MV-4-11 (cell line): ENCODE measurements at regions not wholly inside any gene's neighbourhood (a gene's known extent, or its start where the extent isn't known, plus 50 kb on each side); places are given as distances from the start of the nearest gene placed in this dataset.

Experiments
- DNase-seq: peaks from one replicate; lab custom pipeline; 2025; lab: John Stamatoyannopoulos, UW

DNA sequence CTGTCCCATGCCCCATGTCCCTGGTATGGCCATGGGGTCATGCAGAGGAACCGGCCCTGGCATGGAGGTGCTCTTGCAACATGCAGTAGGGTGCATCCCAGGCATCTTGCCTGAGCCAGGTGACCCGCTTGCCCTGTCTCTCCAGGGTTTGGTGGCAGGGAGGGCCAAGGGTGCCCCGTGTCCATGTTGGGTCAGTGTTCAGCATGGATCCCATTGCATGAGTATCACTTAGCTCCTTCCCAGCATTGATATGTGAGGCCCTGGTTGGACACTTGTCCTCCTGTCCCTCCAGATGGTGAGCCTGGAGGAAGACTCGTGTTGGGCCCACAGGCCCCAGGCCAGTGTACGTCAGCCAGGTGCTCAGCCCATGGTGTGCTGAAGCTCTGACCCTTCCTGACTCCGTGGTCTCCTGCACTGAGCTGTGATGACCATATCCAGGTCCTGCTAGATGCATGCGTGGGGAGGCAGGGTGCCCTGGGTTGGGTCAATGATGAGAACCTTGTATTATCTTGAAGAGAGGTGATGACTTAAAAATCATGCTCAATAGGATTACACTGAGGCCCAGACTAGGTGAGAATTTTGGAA is 205.0 kb downstream of the UBE3A start:
- no peak for DNase-seq

DNA sequence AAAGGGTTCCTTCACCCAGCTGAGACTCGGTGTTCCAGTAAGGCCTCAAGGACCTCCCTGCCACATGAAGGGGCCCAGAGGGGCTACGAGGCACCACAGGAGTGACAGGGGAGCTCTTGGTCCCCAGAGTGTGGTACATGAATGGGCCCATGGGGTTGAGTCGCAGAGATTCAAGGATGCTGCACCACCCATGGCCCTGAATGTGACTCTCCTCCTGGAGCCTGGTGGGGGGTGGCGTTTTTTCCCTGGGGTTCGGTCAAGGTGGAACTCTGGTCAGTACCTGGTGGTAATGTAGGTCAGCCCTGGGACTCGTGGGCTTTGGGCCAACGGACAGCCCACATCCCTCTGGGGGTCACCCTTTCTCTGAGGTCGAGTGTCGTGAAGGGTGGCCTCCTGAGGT is 204.0 kb downstream of the UBE3A start:
- no peak for DNase-seq

DNA sequence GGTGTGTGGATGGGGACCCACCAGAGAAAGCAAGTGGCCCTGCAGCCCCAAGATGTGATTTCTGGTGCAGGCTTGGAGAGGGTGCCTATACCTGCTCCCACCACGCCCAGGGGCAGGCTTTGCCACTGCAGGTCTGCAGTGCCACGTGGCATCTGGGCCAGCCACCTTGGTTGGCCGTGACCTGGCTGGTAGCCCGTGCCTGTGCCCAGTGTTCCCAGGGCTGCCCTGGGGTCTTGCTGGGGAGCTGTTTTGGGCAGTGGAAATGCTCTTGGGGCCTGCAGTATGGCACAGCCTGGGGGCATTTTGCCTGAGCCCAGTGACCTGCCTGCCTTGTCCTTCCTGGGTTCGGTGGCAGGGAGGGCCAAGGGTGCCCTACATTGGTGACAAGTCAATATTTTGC is 203.4 kb downstream of the UBE3A start:
- no peak for DNase-seq

DNA sequence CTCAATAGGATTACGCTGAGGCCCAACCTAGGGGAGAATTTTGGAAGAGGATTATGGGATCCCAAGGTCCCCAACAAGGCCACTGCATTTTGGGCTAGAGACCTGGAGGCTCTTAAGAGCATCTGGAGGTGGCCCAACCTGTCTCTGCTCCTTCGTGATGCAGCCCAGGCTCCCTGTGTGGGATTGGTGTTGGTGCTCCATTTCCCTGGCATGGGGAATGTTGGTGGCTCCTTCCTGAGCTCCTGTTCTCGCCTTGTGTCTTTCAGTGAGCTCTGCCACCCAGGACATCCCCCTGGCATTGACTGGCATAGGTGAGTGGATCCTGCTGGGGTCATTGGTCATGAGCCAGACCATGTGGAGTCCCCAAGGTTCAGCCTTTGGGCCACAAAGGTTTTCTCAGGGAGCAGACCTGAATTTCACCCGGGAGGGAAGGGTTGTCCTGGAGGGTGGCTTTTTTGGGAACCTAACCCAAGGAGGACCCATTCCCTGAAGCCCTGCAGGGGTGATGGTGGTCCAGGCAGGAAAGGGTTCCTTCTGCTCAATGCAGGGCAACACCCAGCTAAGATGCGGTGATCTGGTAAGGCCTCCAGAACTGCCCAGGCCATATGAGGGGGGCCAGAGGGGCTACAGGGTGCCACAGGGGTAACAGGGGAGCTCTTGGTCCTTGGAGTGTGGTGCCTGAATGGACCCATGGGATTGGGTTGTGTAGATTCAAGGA is 202.5 kb downstream of the UBE3A start:
- DNase-seq, result no peak

DNA sequence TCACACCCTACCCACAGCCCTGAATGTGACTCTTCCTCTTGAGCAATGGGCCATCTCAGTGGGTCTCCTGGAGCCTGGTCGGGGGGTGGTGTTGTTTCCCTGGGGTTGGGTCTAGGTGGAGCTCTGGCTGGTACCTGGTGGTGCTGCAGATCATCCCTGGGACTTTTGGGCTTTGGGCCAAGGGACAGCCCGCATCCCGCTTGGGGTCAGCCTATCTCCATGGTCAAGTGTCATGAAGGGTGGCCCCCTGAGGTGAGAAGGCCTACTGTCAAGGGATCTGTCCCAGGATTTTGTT is 202.0 kb downstream of the UBE3A start:
- no peak for DNase-seq

DNA sequence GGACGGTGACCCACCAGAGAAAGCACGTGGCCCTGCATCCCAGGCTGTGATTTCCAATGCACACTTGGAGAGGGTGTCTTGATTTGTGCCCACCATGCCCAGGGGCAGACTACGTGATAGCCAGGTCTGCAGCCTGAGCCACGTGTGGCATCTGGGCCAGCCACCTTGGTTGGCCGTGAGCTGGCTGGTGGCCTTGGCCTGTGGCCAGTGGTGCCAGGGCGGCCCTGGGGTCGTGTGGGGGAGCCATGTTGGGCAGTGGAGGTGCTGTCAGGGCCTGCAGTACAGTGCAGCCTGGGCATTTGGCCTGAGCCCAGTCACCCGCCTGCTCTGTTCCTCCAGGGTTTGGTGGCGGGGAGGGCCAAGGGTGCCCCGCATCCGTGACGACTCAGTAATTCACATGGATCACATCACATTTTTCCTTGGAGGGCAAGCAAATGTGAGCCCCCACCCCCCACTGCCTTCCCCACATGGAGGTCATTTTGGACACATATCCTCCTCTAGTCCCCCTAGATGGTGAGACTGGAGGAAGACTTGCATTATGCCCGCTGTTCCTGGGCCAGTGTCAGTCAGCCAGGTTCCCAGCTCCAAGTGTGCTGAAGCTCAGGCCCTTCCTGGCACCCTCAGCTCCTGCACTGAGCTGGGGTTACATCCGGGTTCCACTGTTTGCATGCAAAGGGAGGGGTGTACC is 201.4 kb downstream of the UBE3A start:
- DNase-seq, result no peak

DNA sequence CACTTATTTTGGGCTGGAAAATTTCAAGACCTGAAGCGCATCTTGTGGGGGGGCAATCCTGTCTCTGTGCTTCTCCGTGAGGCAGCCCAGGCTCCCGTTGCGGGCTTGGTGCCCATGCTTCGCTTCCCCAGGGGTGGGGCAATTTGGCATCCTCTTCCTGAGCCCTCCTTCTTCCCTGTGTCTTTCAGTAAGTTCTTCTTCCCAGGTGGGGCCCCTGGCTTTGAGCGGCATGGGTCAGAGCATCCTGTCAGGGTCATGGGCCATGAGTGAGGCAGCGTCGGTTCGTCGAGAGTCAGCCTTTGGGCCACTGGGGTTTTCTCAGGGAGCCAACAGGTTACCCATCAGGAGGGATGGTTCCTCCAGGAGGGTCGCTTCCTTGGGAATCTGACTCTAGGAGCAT is 200.7 kb downstream of the UBE3A start:
- no peak for DNase-seq

DNA sequence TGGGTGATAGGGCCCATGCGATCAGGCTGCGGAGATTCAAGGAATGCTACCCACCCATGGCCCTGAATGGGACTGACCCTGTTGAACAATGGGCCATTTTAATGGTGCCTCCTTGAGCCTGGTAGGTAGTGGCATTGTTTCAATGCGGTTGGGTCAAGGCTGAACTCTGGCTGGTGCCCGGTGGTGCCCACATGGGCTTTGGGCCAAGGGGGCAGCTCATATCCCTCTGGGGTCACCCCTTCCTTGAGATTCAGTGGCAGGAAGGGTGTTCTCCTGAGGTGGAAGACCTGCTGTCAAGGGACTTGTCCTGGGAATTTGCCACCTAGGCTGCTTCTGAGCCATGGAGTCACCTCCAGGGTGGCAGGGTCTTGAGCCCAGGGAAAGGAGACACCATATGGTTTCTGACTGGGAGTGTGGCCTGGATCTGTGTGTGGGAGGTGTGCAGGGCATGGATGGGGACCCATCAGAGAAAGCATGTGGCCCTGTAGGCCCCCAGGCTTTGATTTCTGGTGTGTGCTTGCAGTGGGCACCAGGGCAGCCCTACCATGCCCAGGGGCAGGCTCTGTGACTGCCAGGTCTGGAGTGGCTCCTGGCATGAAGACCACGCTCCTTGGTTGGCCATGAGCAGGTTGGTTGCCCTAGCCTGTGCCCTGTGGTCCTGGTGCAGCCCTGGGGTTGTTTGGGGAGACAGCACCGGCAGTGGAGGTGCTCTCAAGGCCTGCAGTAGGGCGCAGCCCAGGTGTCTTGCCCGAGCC is 199.9 kb downstream of the UBE3A start:
- no peak for DNase-seq

DNA sequence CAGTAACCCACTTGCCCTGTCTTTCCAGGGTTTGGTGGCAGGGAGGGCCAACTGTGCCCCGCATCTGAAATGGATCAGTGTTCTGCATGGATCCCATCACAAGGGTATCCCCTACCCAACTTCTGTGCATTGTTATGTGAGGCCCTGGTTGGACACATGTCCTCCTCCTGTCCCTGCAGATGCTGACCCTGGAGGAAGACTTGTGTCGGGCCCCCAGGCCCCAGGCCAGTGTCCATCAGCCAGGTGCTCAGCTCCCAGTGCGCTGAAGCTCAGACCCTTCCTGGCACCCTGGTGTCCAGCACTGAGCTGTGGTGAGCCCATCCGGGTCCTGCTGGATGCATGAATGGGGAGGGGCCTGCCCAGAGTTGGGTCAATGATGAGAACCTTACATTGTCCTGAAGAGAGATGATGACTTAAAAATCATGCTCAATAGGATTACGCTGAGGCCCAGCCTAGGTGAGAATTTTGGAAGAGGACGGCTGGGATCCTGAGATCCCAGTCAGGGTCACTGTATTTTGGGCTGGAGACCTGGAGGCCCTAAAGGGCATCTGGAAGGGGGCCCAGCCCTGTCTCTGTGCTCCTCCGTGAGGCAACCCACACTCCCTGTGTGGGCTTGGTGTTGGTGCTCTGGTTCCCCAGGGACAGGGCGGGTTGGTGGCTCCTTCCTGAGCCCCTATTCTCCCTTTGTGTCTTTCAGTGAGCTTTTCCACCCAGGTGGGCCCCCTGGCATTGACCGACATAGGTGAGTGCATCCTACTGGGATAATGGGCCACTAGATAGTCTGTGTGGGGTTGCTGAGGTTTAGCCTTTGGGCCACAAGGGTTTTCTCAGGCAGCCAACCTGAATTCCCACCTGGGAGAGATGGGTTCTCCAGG is 199.1 kb downstream of the UBE3A start:
- DNase-seq, result no peak

DNA sequence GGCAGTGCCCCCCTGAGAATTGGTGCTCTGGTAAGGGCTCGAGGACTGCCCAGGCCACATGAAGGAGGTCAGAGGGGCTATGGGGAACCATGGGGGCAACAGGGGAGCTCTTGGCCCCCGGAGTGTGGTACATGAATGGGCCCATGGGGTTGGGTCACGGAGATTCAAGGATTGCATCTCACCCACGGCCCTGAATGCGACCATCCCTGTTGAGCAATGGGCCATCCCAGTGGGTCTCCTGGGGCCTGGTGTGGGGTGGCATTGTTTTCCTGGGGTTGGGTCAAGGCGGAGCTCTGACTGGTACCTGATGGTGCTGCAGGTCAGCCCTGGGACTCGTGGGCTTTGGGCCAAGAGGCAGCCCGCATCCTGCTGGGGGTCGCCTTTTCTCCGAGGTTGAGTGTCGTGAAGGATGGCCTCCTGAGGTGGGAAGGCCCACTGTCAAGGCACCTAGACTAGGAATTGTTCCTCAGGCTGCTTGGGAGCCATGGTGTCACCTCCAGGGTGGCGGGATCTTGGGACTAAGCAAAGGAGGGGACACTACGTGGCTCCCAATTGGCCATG is 198.3 kb downstream of the UBE3A start:
- no peak for DNase-seq

DNA sequence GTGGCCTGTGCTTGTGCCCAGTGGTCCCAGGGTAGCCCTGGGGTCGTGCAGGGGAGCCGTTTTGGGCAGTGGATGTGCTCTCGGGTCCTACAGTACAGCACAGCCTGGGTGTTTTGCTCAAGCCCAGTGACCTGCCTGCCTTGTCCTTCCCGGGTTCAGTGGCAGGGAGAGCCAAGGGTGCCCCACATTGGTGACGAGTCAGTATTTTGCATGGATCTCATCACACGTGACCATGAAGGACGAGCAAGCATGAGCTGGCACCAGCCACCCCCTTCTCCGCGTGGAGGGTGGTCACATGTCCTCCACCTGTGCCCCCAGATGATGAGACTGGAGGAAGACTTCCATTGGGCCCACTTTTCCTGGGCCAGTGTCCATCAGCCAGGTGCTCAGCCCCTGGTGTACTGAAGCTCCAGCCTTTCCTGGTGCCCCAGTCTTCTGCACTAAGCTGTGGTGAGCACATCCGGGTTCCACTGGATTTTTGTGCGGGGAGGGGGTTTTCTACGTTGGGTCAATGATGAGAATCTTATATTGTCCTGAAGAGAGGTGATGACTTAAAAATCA is 197.5 kb downstream of the UBE3A start:
- no peak for DNase-seq

DNA sequence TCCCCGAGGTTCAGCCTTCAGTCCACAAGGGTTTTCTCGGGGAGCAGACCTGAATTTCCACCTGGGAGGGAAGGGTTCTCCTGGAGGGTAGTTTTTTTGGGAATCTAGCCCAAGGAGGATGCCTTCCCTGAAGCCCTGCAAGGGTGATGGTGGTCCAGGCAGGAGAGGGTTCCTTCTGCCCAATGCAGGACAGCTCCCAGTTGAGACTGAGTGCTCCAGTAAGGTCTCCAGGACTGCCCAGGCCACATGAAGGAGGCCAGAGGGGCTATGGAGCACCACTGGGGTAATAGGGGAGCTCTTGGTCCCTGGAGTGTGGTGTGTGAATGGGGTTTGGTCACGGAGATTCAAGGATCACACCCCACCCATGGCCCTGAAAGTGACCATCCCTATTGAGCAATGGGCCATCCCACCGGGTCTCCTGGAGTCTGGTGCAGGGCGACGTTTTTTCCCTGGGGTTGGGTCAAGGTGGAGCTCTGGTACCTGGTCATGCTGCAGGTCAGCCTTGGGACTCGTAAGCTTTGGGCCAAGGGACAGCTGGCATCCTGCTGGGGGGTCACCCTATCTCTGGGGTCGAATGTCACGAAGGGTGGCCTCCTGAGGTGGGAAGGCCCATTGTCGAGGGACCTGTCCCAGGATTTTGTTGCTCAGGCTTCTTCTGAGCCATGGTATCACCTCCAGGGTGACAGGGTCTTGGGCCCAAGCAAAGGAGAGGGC is 196.5 kb downstream of the UBE3A start:
- DNase-seq, result no peak

DNA sequence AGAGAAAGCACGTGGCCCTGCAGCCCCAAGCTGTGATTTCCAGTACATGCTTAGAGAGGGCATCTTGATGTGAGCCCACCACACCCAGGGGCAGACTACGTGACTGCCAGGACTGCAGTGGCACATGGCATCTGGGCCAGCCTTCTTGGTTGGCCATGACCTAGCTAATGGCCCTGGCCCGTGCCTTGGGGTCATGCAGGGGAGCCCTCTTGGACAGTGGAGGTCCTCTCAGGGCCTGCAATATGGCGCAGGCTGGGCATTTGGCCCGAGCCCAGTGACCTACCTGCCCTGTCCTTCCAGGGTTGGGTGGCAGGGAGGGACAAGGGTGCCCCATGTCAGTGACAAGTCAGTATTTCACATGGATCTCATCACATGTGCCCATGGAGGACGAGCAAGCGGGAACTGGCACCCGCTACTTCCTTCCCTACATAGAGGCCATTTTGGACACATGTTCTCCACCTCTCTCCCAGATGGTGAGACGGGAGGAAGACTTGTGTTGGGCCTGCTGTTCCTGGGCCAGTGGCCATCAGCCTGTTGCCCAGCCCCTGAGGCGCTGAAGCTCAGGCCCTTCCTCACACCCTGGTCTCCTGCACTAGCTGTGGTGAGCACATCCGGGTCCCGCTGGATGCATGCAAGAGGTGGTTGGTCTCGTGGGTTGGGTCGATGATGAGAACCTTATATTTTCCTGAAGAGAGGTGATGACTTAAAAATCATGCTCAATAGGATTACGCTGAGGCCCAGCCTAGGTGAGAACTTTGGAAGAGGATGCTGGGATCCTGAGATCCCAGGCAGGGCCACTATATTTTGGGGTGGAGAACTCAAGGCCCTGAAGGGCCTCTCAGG is 195.6 kb downstream of the UBE3A start:
- no peak for DNase-seq

DNA sequence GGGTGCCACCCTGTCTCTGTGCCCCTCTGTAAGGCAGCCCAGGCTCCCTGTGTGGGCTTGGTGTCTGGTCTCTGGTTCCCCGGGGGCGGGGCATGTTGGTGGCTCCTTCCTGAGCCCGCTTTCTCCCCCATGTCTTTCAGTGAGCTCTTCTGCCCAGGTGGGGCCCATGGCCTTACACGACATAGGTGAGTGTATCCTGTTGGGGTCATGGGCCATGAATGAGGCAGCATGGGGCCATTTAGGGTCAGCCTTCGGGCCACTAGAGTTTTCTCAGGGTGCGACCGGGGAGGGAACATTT is 195.1 kb downstream of the UBE3A start:
- DNase-seq, result no peak

DNA sequence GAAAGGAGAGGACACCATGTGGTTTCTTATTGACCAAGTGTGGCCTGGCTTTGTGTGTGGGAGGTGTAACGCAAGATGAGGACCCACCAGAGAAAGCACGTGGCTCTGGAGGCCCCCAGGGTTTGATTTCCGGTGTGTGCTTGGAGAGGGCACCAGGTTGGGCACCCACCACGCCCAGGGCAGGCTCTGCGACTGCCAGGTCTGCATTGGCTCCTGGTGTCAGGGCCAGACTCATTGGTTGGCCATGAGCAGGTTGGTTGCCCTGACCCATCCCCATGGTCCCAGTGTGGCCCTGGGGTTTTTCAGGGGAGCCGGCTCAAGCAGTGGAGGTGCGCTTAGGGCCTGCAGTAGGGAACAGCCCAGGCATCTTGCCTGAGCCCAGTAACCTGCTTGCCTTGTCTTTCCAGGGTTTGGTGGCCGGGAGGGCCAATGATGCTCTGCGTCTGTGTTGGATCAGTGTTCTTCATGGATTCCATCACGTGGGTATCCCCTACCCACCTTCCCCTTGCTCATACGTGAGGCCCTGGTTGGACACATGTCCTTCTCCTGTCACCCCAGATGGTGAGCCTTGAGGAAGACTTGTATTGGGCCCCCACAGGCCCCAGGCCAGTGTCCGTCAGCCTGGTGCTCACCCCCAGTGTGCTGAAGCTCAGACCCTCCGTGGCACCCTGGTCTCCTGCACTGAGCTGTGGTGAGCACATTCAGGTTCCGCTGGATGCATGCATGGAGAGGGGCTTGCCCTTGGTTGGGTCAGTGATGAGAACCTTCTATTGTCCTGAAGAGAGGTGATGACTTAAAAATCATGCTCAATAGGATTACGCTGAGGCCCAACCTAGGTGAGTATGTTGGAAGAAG is 193.9 kb downstream of the UBE3A start:
- DNase-seq, result no peak

DNA sequence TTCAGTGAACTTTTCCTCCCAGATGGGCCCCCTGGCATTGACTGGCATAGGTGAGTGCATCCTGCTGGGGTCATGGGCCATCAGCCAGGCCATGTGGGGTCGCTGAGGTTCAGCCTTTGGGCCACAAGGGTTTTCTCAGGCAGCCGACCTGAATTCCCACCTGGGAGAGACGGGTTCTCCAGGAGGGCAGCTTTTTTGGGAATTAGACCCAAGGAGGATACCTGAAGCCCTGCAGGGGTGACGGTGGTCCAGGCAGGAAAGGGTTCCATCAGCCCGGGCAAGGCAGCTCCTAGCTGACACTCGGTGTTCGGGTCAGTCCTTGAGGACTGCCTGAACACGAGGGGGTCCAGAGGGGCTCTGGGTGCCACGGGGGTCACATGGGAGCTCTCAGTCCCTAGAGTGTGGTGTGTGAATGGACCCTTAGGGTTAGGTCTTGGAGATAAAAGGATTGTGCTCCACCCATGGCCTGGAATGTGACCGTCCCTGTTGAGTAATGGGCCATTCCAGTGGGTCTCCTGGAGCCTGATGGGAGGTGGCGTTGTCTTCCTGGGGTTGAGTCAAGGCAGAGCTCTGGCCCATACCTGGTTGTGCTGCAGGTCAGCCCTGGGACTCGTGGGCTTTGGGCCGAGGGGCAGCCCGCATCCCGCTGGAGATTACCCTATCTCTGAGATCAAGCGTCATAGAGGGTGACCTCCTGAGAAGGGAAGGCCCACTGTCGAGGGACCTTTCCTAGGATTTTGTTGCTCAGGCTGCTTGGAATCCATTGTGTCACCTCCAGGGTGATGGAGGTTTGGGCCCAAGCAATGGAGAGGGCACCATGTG is 192.8 kb downstream of the UBE3A start:
- DNase-seq, result no peak

DNA sequence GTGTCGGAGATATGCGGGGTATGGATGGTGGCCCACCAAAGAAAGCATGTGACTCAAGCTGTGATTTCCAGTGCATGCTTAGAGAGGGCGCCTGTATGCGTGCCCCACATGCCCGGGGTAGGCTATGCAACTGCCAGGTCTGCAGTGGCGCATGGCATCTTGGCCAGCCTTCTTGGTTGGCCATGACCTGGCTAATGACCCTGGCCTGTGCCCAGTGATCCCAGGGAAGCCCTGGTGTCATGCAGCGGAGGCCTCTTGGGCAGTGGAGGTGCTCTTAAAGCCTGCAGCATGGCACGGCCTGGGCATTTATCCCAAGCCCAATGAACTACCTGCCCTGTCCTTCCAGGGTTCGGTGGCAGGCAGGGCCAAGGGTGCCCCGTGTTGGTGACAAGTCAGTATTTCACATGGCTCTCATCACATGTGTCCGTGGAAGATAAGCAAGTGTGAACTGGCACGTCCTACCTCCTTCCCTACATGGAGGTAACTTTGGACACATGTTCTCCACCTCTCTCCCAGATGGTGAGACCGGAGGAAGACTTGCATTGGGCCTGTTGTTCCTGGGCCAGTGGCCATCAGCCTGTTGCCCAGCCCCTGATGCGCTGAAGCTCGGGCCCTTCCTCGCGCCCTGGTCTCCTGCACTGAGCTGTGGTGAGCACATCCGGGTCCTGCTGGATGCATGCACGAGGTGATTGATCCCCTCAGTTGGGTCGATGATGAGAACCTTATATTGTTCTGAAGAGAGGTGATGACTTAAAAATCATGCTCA is 192.0 kb downstream of the UBE3A start:
- DNase-seq, result no peak
